HG03520 (cell line): ENCODE measurements at regions not wholly inside any gene's neighbourhood (a gene's known extent, or its start where the extent isn't known, plus 50 kb on each side); places are given as distances from the start of the nearest gene placed in this dataset.
"Not testable (repeated sequence)": the region's sequence is repeated elsewhere in the genome, so short reads cannot be mapped to it uniquely, and the experiment has no call there.

ENCODE experiments used
- ATAC-seq: cut with Tn5 transposase; IDR thresholded peaks from one replicate; pipeline ENCODE4 v1.9.1; 2021; ENCODE audit warnings: mild to moderate bottlenecking, moderate library complexity; ENCODE audit not compliant: unreplicated experiment

DNA sequence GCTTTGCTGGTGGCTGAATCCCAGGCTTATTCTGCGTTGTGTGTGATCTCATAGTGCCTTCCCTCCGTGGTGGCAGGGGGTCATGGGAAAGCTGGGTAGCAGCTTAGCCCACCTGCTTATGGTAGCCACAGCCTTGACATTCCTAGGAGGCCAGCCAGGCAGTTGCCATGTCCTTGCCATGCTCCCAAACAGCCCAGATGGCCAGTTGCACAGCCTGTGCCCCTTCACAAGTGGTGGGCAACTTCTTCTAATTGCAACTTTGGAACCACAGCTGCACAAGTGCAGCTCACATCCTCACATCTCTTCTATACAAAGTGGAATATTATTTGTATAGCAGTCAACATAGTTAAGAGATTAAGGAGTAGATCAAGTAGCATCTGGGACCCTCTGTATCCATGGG lies 136.6 kb upstream of the PELI1 start:
- not testable (repeated sequence) for ATAC-seq

- ATAC-seq, result no peak
Observed at GRCh38 chr2:64283006-64283570, 138.9 kb upstream of the PELI1 start.

DNA sequence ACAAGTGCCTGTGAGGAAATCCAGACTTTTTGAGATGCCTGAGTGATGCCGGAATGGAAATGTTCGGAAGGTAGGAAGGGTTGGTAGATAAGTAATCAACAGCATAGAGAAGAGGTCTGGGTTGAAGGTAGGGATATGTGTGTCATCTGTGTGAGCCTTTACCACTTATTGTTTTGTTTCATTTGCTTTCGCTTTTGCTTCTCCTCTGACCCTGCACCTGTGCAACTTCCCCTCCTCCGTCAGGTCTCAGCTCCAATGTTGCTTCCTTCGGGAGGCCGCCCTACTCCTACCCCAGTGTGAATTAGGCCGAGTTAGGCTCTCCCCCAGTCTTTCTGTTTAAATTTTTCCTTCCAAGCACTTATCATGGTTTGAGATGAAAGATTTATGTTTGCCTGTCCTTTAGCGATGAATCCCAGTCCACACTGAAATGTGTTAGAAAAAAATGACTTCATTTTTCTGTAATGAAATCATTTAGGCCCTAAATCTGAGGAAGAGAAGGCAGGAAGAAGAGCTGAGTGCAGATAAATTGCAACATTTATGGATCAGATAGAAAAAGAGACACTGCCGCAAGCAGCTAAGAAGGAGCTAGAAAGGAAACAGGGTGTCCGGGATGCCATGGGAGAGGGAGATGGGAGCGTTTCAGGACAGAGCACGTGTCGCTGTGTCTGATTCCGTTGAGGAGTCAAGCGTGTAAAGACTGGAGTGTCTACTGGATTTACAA lies 139.6 kb upstream of the PELI1 start:
- ATAC-seq, result peak; percentile 76

GRCh38 chr2:64284751-64285150 lies 140.5 kb upstream of the PELI1 start:
- ATAC-seq, result no peak

- no peak for ATAC-seq
Observed at GRCh38 chr2:64287202-64287740, 143.1 kb upstream of the PELI1 start.

DNA sequence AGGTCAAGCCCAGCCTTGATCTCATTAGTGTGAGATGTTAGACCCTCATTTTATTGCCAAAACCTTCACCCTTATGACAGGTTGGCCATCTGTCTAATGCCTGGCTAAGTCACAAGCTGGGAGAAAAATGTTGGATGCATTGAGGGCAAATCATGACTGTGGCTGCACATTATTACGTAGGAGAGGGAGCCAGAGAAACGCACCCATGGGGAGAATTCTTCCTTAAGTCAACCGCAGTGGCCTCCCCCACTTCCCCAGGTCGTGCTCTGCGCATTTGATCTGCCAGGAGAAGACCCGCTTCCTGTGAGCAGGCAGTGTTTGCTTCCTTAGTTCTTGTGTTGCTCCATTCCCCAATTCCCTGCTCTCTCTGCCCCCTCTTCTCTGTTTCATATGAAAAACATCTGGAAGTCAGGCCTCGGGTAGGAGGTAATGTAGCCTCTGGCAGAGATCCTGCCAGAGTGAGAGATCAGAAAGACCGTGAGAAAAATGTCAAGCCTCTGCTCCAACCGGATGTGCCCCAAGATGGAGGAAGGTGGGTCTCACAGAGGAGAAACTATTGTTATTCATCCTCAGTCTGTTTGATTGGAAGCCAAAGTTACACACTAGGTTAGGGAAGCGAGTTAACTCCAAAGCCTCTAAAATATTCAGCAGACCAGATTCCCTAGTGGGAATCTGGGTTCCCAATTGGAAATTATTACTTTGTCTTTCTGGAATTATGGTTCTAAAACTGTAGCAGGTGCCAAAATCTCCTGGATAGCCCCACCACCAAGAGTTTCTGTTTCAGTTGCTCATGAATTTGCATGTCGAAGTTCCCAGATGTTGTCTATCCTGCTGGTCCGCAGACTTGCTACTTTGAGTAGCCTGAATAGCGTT lies 144.3 kb upstream of the PELI1 start:
- ATAC-seq, result no peak

- ATAC-seq, result no peak
Observed at GRCh38 chr2:64289251-64289650, 145.0 kb upstream of the PELI1 start.

GRCh38 chr2:64289737-64290136 lies 145.5 kb upstream of the PELI1 start:
- no peak for ATAC-seq

GRCh38 chr2:64291181-64291580 lies 147.0 kb upstream of the PELI1 start:
- ATAC-seq, result no peak

- peak; percentile 68 for ATAC-seq
Observed at GRCh38 chr2:64295326-64296139, 151.3 kb upstream of the PELI1 start.

- no peak for ATAC-seq
Observed at GRCh38 chr2:64296140-64296480, 151.9 kb upstream of the PELI1 start.

GRCh38 chr2:64296695-64297346 lies 152.6 kb upstream of the PELI1 start:
- no peak for ATAC-seq

- no peak for ATAC-seq
Observed at GRCh38 chr2:64298161-64298560, 153.9 kb upstream of the PELI1 start.

- ATAC-seq, result no peak
Observed at GRCh38 chr2:64300066-64300465, 153.9 kb upstream of the LGALSL start.

DNA sequence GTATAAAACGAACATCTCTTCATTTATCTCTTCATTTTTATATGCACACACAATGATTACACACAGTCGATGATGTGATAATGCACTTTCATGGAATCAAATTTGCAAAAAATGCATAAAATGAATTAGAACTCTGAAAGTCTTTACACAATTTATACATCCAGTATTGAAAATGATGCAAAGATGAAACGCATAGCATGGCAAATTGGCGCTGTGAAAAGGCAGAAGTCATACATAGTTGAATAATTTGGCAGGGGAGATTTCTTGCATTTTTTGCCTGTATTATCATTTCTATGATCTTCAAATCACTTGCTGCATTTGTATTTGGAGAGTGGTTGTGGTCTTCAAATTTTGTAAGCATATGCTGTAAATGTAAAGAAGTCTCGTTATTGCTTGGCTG lies 150.7 kb upstream of the LGALSL start:
- ATAC-seq, result no peak

GRCh38 chr2:64307421-64307820 lies 146.5 kb upstream of the LGALSL start:
- ATAC-seq, result no peak

DNA sequence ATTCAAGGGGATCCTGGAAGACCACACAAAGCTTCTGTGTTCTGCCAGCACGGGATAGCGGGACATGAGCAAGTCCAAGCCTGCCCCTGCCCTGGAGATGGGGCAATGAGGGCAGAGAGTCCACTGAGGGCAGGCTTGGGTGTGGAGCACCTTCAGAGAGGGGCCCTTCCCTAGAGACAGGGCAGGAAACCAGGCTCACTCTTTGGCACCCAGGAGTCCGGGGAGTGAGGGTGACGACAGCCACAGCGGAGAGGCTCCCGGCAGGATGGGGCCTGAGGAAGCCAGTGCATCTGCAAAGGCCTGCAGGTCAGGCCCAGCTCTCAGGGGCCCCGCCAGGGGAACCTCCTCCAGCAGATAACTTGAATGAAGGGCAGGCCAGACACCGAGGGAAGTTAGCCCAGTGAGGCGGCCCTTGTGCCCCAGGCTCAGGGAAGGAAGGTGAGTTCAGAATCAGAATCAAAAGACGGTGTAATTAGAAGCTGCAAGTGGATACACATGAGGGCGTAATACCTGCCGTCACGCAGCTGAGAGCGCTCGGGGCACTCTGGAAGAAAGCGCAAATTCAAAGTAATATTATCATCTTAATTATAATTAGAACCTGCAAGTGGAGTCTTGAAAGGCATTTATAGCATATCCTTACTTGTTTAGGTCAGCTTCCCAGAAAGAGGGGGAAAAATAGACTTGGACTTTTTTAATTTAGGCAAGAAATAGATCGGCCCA lies 142.6 kb upstream of the LGALSL start:
- no peak for ATAC-seq

DNA sequence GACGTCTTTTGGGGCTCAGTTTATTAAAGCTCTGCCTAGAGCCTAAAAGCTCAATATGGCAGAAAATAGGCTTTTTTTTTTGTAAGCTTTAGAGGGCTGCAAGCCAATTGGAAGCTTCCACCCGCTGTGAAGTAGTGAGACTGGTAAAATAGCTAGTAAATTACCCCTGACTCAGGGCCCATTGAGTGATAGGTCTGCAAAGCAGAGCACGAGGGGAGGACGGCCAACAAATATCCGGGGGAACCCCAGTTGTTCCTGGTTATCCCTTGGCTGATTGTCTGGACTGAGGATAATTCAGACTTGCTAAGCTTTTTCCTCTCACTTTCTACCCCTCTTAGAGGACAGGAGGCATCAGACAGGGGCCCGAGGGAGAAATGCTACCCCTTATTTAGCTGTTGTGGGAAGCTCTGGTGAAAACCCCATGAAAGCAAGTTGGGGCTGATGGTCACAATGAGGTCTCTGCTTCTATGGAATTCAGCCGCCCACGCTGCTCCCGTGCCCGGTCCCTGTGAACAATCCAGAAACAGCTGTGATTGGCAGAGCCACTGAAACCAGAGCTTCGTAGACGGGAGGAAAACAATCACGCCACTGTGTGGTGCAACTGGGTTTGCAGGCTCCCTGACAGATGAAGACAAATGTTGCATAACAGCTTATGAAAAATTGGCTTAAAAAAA lies 141.9 kb upstream of the LGALSL start:
- no peak for ATAC-seq
